Pulmonary artery endothelial cell (primary cell): ENCODE measurements at regions not wholly inside any gene's neighbourhood (a gene's known extent, or its start where the extent isn't known, plus 50 kb on each side); places are given as distances from the start of the nearest gene placed in this dataset.
"Not testable (repeated sequence)": the region's sequence is repeated elsewhere in the genome, so short reads cannot be mapped to it uniquely, and the experiment has no call there.

Experiments used
- DNase-seq: peaks from one replicate; pipeline ENCODE4 v3.0.0-alpha.2; 2011; ENCODE audit warnings: low read depth, low spot score

GRCh38 chr2:15681089-15681885 lies 89.6 kb downstream of the DDX1 start:
- no peak for DNase-seq

- DNase-seq = no peak
These were observed 90.7 kb downstream of the DDX1 start for GRCh38 chr2:15682354-15682753.

DNA sequence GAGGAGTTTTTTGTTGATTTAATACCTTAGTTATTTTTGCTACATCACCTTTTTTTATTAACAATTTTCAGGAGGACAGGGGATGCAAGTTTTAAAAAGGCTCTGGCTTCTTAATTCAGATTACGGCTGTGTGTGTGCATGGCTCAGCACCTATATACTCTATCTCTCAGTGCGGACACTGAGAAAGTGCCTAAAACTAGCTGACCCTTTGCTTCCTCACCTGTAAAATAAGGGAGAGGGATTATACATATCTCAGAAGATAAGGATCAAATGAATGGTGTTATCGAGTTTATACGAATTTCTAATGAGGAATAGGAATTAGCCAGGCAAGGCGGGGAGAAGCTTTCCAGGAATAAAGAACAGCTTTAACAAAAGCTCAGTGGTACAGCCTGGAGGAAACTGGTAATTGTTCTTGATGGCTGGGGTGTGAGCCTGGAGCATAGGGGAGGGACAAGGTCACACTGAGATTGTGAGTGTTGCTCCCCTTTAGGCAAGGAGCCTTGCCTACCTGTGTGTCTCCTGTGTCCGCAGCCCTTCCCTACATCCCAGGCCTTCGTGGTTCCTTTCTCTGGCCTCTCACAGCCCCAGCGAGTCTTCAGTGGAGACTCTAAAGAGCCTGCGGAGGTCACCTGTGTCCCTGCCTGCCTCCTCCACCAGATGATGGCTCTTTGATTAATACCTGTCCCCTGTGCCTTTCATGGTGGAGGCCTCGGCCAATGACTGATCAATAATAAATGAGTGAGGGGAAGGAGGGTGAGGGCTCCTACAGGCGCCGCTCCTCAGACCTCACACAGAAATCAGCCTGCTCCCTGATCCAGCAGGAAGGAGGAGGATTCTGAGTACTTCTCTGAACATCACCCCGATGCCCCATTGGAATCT lies 92.7 kb downstream of the DDX1 start:
- DNase-seq = no peak

GRCh38 chr2:15685143-15685542 lies 93.5 kb downstream of the DDX1 start:
- no peak for DNase-seq

DNA sequence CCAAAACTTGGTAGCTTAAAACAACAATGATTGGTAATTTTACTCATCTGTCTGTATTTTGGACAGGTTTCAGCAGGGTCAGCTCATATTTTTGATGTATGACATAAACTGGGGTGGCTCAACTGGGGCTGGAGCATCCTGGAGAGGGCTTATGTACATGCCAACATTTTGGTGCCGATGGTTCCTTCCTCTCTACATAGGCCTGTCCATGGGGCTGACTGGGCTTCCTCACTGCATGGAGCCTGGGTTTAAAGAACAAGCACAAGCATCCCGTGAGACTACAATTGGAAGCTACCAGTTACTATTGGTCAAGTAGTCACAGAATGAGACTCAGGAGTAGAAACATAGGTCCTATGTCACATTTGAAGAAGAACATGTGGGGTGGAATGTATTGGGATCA lies 95.0 kb downstream of the DDX1 start:
- DNase-seq = no peak

- DNase-seq = no peak
These were observed 95.6 kb downstream of the DDX1 start for GRCh38 chr2:15687243-15687642.

DNA sequence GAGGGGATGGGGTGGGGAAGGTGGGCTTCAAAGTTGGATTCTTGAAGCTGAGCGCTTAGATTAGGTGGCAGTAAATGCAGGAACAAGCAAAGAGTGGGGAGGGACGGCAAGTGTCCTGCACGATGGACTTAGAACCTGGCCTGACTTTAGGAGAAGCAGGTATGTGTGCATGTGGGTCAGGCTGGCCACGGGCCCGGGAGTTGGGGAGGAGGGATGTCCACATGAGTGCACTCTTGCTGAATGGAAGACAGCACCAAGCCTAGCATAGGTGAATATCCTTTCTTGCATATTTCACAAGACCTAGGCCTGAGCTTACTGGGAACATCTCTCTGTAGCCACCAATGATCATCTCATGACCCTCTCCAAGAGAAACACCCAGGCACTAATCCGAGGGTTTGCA lies 96.1 kb downstream of the DDX1 start:
- DNase-seq = no peak

GRCh38 chr2:15688924-15689568 lies 97.4 kb downstream of the DDX1 start:
- DNase-seq = no peak

DNA sequence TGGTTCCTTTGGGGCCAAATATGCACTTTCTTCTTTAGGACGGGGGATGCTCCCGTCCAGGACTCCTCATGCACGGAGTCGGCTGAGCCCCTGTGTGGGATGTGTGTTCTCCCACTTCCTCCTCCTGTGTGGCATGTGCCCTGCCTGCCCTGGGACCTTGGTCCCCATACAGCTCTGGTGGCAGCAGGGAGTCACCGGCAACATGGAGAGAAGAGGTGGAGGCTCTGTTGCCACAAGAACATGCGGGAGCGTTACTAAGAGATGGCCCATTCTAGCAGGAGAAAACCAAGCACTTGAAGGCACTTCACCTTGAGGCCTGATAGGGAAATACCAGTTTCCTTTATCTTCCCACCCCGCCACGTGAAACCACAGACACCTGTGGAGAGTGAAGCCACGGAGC lies 98.0 kb downstream of the DDX1 start:
- DNase-seq = no peak

DNA sequence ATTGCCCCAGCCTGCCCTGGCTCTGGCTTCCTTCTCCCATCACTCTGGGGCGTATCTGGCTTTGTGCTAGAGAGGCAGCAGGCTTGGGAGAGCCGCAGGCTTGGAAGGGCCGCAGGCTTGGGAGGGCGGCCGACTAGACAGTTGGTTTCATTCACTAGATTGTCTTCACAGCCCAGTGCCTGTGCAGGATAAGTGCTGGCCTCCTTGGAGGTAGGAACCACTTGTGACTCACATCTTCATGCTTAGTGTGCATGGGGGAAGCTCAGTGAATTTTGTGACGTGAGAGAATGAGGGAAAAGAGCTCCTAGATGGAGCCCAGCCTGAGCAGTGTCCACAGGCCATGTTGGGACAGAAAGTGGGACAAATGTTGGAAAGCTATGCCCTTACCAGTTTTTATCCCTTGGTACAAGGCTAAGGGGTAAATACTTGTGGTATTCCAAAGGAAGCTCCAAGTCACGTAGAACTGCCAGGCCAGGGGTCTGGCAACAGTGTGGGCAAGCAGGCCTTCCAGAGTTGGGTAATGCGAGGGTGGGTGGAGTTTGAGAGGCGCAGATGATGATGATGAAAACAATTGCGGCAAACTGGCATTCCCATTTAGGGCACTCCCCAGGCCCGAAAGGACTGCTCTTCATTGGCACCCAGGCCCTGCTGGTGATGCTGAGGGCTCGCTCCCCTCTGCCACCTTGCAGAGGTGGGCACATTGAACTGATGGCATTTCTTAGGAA lies 100.1 kb downstream of the DDX1 start:
- no peak for DNase-seq

DNA sequence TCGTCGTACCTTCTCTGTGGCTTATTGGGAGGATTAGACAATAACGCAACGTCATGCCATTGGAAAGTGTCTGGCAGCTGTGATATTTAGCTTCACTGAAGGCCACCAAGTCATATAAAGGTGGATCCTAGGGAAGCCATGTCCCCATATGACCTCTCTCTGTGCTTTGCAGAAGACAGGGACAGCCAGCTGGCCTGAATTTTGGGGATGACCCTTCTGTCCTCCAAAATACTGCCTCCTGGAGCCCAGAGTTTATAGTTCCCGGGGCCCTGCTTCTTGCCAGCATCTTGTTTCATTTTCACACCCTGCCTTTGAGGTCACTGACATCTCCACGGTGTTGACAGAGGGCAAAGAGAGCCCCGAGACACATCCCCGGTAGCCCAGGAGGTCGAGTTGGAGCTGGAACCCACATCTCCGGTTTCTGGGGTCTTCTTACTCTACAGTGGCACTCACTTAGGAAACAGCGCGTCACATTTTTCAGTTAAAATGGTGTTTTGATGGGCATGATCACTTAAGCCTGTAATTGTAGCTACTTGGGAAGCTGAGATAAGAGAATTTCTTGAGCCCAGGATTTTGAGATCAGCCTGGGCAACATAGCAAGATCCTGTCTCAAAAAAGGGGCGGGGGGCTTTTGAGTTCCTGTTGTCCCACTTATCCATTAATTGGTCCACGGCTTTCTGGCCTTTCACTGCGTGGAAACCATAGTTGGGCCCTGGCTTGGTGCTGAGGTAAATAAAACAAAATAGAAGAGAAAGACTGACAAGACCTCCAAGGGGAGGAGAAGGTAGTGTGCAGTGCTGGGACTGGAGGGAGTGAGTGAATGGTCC lies 101.1 kb downstream of the DDX1 start:
- no peak for DNase-seq

DNA sequence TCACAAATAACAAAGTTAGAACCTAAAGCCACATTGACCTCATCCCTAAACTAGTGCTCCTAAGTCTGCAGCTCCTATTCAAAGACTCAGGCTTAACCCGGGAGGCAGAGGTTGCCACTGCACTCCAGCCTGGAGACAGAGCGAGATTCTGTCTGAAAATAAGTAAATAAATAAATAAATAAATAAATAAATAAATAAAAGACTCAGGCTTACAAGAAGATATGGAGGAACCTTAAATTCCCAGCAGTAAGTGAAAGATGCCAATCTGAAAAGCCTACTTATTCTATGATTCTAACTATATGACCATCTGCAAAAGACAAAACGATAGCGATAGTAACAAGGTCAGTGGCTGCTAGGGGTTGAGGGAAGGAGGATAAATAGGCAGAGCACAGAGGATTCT lies 101.7 kb downstream of the DDX1 start:
- DNase-seq = no peak

- DNase-seq = no peak
These were observed 102.4 kb downstream of the DDX1 start for GRCh38 chr2:15693926-15694588.

- no peak for DNase-seq
These were observed 102.9 kb downstream of the DDX1 start for GRCh38 chr2:15694589-15694986.

DNA sequence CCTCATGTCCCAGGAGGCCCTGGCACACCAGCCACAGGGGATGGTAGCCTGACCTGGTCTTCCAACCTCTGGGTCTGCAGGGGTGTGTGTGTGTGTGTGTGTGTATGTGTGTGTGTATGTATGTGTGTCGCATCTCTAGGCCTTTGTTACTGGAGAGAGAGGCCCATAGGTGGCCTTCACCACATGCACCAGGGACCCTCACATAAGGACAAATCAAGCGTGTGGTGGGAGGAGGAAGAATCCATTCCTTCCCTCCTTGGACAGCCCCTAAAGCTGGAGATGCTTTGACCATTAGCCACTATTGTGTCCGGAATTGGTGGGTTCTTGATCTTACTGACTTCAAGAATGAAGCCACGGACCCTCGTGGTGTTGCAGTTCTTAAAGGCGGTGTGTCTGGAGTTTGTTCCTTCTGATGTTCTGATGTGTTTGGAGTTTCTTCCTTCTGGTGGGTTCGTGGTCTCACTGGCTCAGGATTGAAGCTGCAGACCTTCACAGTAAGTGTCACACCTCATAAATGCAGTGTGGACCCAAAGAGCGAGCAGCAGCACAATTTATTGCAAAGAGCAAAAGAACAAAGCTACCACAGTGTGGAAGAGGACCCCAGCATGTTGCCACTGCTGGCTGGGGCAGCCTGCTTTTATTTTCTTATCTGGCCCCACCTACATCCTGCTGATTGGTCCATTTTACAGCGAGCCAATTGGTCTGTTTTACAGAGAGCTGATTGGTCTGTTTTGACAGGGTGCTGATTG lies 104.1 kb downstream of the DDX1 start:
- DNase-seq = no peak

GRCh38 chr2:15696606-15697170 lies 105.0 kb downstream of the DDX1 start:
- DNase-seq = not testable (repeated sequence)

DNA sequence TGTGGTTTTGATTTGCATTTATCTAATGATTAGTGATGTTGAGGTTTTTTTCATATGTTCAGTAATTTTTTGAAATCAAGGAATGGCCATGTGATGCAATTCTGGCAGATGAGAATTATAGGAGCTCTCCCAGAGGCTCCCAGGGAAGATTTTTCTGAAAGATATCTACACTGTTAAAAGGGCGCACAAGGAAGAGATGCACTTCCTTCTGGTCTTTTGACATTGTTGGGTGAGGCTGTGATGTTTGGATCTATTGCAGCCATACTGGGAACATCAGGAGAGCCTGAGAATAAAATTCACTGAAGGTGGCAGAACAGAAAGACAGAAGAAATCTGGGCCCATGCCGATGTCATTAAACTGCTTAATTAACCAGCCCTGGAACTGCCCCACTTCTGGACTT lies 108.5 kb downstream of the DDX1 start:
- no peak for DNase-seq

GRCh38 chr2:15700599-15701340 lies 109.1 kb downstream of the DDX1 start:
- no peak for DNase-seq
